Activated CD4-positive, alpha-beta T cell treated with anti-CD3 and anti-CD28 coated beads, Interleukin-2, Interleukin-4, amounts not matched to agents 100 ng/mL and 50 ng/mL, durations not matched to agents 16 hours and 8 hours (primary cell): ENCODE measurements at regions not wholly inside any gene's neighbourhood (a gene's known extent, or its start where the extent isn't known, plus 50 kb on each side); places are given as distances from the start of the nearest gene placed in this dataset.
"Not testable (repeated sequence)": the region's sequence is repeated elsewhere in the genome, so short reads cannot be mapped to it uniquely, and the experiment has no call there.

Experiments
- DNase-seq: peaks from one replicate; pipeline ENCODE4 v3.0.0-alpha.2; 2020; ENCODE audit warnings: low spot score

GRCh38 chr2:146481629-146482028 is 1363.2 kb upstream of the ACVR2A start:
- DNase-seq, result no peak

- DNase-seq, result no peak
These were observed 1367.4 kb upstream of the ACVR2A start for GRCh38 chr2:146477383-146477782.

GRCh38 chr2:146468578-146468977 is 1376.3 kb upstream of the ACVR2A start:
- DNase-seq, result no peak

GRCh38 chr2:146467425-146467824 is 1377.4 kb upstream of the ACVR2A start:
- no peak for DNase-seq

GRCh38 chr2:146465460-146465859 is 1379.4 kb upstream of the ACVR2A start:
- DNase-seq, result no peak

- no peak for DNase-seq
These were observed 1383.8 kb upstream of the ACVR2A start for GRCh38 chr2:146461068-146461467.

GRCh38 chr2:146458585-146458984 is 1386.2 kb upstream of the ACVR2A start:
- no peak for DNase-seq

- DNase-seq, result no peak
These were observed 1387.6 kb upstream of the ACVR2A start for GRCh38 chr2:146457221-146457620.

GRCh38 chr2:146455325-146455724 is 1389.5 kb upstream of the ACVR2A start:
- no peak for DNase-seq

- DNase-seq, result peak; percentile 4
These were observed 1392.9 kb upstream of the ACVR2A start for GRCh38 chr2:146451972-146452371.

- DNase-seq, result no peak
These were observed 1394.7 kb upstream of the ACVR2A start for GRCh38 chr2:146450131-146450530.

DNA sequence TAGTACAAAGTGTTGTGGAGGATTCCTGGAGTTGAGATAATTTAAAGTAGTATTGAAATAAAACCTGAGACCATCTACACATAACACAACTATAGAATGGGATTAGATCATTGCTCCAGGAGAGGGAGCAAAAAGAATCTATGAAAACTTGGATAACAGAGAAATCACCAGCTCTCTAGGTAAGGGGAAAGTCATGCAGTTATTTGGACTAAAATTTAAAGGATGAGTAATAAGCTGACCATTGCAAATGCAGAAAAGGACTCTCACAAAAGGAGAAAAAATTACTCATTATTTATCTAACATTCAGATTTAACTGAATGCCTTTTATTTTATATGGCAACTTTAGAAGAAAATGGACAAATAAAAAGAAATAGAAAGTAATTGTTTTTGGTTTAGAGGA is 1399.8 kb upstream of the ACVR2A start:
- no peak for DNase-seq

GRCh38 chr2:146444085-146444484 is 1400.7 kb upstream of the ACVR2A start:
- DNase-seq, result no peak

- no peak for DNase-seq
These were observed 1406.6 kb upstream of the ACVR2A start for GRCh38 chr2:146438246-146438645.

DNA sequence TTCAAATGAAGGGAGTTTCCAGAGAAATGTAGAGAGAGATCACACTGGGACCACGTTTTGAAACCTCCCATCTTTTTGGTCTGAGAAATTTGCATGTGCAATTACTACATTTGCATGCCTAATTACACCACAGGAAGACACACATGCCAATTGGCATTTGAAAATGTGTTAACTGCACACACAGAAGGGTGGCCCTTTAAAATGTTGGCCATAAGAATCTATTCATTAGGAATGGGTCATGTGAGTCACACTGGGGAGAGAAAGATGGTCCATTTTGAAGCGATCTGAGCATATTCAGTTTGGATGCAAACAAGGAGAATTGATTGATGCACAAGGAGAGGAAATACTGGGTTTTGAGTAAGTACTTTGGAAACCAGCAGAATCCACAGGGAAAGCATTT is 1407.1 kb upstream of the ACVR2A start:
- DNase-seq, result no peak

DNA sequence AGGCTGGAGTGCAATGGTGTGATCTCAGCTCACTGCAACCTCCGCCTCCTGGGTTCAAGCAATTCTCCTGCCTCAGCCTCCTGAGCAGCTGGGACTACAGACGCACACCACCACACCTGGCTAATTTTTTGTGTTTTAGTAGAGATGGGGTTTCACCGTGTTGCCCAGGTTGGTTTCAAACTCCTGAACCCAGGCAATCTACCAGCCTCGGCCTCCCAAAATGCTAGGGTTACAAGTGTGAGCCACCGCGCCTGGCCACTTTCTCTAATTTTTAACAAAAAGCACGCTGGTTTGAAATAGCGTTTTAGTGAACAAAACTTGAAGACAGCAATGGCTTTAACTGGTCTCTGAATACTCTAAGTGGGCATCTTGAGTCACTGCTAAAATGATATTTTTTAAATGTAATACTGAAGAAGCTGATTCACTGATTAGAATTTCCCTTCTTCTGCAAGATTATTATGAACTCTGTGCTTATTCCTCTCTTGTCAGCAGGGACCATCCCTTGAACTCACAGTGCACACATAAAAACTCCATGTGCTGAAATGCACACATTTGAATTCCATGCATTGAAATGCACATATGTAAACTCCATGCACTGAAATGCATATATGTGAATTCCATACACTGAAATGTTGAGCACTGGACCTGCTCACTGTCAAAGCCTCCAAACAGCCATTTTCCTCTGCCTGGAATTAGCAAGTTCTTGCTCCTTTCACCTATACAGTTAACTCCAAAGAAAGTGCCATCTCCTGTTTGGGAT is 1411.5 kb upstream of the ACVR2A start:
- no peak for DNase-seq

GRCh38 chr2:146429366-146429765 is 1415.5 kb upstream of the ACVR2A start:
- DNase-seq, result no peak

GRCh38 chr2:146417942-146418341 is 1426.9 kb upstream of the ACVR2A start:
- DNase-seq, result no peak

DNA sequence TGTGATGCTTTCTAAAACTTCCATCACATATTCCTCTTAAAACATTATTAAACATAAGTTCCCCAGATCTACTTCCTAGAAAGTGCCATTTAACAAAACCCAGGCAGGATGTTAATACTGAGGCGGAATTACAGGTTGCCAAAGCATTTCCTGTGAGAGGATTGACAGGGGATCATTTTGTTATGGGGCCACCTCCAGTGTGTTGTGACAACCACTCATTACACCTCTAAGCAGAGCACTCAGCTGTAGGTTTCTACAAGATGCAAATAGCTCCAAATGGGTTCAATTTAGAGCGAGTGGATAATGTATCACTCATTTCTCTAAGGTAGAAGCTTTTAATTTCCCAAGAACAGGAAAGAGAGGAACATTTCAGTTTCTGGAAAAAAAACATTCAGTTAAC is 1429.5 kb upstream of the ACVR2A start:
- DNase-seq, result no peak

- no peak for DNase-seq
These were observed 1430.4 kb upstream of the ACVR2A start for GRCh38 chr2:146414456-146414855.

DNA sequence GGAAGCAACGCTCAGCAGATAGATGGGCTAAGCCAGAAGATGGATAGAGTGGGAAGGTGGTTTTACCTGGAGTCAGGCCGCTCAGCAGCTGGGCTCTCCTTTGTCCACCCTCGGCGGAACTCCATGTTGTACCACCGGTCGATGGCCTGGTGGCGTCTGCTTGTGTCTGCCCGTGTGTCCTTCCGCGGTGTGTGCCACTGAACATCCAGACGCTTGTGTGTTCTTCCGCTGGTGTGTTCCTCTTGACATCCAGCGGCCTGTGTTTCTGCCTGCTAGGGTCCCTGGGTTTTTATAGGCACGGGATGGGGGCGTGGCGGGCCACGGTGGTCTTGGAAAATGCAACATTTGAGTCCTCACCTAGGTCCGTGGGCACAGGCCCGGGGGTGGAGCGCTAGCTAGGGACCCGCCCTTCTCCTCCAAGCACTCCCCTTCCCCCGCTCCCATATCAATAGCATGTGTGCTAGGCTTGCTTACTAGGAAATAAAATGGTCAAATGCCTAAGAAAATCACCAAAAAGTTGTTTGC is 1431.7 kb upstream of the ACVR2A start:
- no peak for DNase-seq

DNA sequence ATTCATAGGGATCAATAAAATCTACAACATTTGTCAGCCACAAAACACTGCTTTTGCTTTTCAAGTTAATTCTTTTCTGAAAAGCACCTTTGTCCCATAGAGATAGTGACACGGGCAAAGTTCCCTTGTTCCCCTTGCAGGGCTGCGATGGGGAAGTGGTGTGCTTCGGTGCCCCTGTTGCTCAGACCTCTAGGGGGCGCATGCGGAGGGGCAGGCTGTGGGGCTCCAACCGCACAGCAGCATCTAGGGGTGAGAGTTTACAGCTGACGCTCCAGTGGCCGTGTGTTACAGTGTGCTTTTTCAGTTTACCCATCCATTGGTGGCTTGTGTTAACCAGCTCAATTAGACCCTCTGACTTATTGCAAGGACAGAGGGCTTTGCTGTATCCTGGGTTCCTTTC is 1432.2 kb upstream of the ACVR2A start:
- no peak for DNase-seq

GRCh38 chr2:146405402-146406309 is 1439.2 kb upstream of the ACVR2A start:
- DNase-seq, result not testable (repeated sequence)
